ENCODE measurements at regions not wholly inside any gene's neighbourhood (a gene's known extent, or its start where the extent isn't known, plus 50 kb on each side); places are given as distances from the start of the nearest gene placed in this dataset.

DNA sequence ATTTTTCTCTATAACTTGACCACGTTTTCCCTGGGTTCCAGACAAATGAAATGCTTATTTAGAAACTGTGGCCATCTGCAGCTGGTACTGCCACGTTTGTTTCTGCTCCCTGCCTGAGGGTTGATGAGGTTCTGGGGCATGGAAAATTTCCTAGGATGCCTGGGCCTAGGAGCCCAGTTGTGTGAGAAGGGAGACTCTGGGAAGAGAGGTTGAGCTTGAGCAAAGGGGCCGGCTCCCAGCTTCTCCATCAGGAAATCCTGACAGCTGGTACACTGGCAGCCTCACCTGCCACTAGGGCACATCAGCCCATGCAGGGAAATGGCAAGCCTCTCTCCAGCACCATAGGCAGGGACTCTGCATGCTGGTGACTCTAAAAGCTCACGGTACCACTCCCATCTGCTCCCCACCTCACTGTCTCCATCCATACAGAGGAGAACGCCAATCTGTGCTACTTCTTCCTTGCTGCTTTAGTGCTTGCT is 165.4 kb upstream of the PPP2R3A start:
- DNase-seq (ENCODE audit: low read depth) = no peak

GRCh38 chr3:135801018-135801417 is 164.5 kb upstream of the PPP2R3A start:
- no peak for DNase-seq (ENCODE audit: low read depth)

DNA sequence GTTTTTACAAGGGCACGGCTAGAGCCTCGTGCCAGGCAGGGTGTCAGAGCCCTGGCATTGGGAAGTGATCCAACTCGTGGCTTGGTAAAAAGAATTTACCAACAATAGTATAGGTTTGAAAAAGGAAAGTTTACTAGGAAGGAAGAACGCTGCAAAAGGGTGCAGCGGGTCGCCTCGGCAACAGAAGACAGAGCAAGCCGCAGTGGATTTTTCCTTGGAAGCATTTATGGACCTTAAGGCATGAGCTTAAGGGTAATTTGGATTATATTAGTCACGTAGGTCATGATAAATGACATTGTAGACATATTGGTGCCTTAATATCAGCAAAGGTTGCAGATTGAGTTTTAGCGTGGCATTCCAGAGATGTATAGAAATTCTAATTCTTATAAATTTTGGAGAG is 163.4 kb upstream of the PPP2R3A start:
- no peak for DNase-seq (ENCODE audit: low read depth)

DNA sequence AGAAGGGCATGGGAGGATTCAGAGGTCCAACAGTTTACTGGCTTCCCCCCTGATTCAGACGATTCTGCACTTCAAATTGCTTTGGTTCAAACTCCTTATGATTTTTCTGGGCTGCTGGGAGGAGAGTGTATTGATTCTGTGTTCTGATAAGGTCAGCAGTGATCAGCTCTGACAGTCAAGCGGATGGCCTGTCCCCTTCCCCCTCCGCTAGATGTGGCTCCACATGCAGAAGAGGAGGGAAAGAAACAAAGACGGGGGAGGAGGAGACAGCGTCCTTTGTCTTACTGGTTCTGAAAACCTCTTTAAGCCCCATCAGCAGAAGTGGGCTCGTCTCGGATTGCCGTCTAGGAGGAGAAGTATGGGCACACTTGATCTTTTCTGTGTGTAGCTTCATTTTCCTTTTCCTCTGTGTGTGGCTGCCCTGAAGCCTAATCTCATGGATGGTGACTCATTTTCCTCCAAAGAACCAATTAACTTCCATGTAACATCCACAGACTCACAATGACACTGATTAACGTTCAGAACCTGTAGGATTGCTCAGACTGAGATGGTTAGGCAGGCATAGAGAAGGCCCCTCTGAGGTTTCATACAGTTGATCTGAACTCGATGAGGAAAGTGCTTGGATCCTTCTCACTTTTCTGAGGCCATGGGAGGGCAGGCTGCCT is 162.4 kb upstream of the PPP2R3A start:
- DNase-seq (ENCODE audit: low read depth) = no peak

- no peak for DNase-seq (ENCODE audit: low read depth)
These were observed 159.8 kb upstream of the PPP2R3A start for GRCh38 chr3:135805752-135806151.

DNA sequence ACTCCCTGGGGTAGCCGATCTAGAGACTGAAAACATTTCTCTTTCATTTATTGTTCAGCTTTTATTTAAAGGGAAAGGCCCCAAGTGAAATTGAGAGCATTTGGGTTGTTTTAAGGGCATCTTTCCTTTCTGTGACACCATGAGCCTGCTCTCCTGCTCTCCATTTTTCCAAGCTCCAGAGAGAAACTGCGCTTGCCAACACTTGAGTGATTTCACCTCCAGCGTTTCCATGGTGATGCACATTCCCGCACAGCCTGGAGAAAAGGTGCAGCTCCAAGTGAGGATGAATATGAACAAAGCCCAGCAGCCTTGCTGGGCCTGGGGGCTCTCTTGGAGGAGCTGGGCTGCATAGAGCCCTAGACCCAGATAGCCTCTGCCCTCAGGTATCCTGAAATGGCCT is 159.2 kb upstream of the PPP2R3A start:
- no peak for DNase-seq (ENCODE audit: low read depth)

GRCh38 chr3:135807879-135808278 is 157.6 kb upstream of the PPP2R3A start:
- DNase-seq (ENCODE audit: low read depth) = no peak

GRCh38 chr3:135809021-135809634 is 156.4 kb upstream of the PPP2R3A start:
- DNase-seq (ENCODE audit: low read depth) = no peak

DNA sequence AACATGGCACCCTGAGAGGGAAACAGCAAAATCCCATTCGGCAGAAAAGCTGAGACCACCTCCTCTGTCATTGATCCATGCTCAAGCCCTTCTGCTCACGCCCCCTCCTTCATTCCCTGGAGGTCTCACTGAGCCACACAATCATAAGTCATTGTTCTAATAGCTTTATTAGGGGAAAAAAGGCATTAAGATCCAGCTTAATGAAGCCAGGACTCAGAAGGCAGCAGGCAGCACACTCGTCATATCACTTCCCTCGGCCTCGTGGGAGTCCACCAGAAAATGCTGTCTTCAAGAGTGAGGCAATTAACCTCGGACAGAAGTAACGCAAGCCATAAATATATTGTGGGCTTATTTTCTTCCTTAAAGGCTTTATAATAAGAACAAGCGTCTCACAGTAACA is 153.9 kb upstream of the PPP2R3A start:
- DNase-seq (ENCODE audit: low read depth) = no peak

DNA sequence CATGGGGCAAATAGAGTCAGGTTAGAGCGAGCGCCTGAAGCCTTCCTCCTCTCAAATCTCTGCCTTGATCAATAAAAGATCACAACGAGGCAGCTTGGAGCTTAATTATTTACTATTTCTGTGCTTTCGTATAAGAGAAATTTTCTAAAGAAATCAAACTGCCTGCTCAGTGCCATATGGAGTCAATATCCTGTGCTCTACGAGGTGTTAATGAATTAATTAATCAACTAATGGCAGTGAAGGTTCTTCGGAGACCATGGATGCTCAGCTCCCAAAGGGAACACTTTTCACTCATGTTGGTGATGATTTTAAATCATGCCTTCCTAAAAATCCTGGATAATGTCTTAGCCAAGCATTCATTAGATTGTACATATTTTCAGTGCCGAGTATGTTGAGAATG is 153.5 kb upstream of the PPP2R3A start:
- DNase-seq (ENCODE audit: low read depth) = no peak

GRCh38 chr3:135834465-135834864 is 131.1 kb upstream of the PPP2R3A start:
- no peak for DNase-seq (ENCODE audit: low read depth)

DNA sequence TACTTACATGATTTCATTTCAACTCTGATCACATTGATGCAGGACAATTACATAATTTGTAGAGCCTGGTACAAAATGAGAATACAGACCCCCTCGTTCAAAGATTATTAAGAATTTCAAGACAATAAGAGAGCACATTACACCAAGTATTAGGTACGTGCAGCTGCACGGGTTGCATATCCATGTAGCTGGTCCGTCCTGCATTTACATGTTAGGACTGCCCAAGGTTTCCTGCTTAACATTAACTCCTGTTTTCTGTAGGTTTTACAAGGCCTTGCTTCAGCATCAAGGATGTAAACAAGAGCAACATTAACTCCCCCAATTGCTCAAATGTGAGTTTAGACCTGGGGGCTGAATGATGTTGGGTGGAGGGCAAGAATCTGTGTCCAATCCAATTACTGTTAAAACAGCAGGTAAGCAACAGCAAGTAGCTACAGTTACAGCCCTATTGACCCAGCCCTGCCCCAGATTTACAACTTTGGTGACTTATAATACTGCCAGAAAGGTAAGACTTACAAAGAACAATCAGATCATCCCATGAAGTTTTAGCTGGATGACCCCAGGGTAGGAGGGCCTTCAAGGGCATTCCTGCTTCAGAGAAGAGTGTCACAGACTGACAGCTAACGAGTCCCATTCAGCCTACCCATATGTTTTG is 127.4 kb upstream of the PPP2R3A start:
- no peak for DNase-seq (ENCODE audit: low read depth)

DNA sequence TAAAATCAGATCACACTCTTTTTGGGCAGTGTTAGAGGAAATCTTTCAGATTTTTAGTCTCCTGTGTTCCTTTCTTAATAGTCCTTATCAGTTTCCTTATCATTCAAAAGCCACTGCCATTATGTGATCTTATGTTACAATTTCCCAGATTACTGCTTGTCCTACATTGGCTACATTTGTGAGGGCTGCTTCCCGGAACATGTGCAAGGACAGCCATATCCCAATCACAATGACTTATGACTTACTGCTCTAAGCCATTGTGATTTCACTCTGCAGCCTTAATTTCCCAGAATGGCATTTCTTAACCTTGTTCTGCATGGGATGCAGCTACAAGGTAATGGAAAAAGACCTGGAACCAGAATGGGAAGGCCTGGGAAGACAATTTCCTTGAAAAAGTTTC is 125.1 kb upstream of the PPP2R3A start:
- no peak for DNase-seq (ENCODE audit: low read depth)

GRCh38 chr3:135844386-135844785 is 121.1 kb upstream of the PPP2R3A start:
- DNase-seq (ENCODE audit: low read depth) = no peak

- DNase-seq (ENCODE audit: low read depth) = no peak
These were observed 117.5 kb upstream of the PPP2R3A start for GRCh38 chr3:135848051-135848450.

DNA sequence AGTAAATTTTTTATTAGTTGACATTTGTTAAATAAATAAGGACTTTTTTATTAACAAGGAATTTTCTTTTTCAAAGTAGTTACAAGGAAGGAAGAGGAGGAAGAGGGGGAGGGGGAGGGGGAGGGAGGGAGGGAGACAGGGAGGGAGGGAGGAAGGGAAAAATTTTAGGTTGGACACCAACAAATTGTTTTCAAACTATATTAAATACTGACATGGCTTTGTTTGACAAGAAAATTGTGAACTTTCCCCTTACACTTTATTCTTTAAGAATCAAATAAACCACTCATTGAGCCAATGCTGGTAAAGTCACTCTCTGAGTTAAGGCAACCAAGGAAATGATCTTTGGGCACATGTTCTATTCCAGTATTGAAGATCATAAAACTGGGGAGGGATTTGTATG is 115.7 kb upstream of the PPP2R3A start:
- DNase-seq (ENCODE audit: low read depth) = no peak

- DNase-seq (ENCODE audit: low read depth) = no peak
These were observed 114.1 kb upstream of the PPP2R3A start for GRCh38 chr3:135851201-135852081.

DNA sequence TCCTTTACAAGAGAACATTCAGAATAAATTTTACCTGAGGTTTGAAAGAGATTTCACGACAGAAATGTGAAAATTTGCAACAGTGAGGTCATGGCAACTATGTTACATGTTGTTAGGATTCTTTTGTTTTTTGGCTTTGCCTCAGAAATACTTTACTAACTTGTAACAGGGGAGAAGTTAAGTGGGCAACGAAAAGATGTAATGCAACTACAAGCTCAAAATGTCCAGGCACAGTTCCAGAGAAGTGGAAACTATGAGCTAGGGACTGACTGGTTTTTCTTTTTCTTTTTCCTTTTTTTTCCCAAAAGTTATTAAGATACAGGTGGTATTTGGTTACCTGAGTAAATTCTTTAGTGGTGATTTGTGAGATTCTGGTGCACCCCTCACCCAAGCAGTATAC is 111.5 kb upstream of the PPP2R3A start:
- DNase-seq (ENCODE audit: low read depth) = no peak

DNA sequence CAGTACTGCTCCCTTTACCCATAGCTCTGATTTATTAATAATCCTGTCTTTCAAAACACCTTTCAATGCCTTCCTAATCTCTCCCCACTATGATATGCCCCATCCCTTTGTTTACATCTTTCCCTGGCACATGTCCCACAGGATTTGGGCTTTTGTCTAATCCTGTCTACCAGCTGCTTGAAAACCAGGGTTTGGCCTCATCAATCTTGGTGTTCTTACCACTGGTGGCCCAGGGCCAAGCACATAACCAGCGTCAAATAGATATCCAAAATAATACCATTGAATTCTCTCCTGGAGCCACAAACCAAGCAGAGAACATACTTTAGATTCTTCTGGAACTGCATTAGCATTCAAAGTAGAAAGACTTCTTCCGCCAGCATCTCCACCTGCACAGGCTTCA is 104.8 kb upstream of the PPP2R3A start:
- no peak for DNase-seq (ENCODE audit: low read depth)

- DNase-seq (ENCODE audit: low read depth) = no peak
These were observed 103.2 kb upstream of the PPP2R3A start for GRCh38 chr3:135862361-135862760.

DNA sequence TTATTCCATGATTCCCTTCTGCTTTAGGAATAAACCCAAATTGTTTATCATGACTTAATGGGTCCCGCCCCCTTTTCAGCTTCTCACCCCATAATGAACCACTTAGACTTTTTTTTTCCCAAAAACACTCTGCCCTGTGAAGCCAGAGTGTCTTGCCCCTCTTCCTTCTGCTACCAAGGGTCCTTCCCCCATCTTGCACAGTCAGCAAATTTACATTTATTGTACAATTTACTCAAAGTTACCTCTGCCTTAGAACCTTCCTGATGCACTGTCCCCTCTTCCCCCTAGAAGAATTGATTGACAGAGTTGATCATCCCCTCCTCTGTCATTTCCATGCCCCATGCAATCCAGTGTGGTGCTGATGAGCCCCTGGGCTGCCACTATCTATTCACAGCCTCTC is 101.5 kb upstream of the PPP2R3A start:
- DNase-seq (ENCODE audit: low read depth) = no peak

- DNase-seq (ENCODE audit: low read depth) = no peak
These were observed 100.4 kb upstream of the PPP2R3A start for GRCh38 chr3:135865085-135865484.

- DNase-seq (ENCODE audit: low read depth) = no peak
These were observed 100.0 kb upstream of the PPP2R3A start for GRCh38 chr3:135865553-135865952.

Data from fibroblast of the conjunctiva (primary cell).